Panc1 (cell line): ENCODE measurements at regions not wholly inside any gene's neighbourhood (a gene's known extent, or its start where the extent isn't known, plus 50 kb on each side); places are given as distances from the start of the nearest gene placed in this dataset.

Source experiments
- ATAC-seq: fragments of 200-7000 bp; cut with Tn5 transposase; 2 replicates; pipeline ENCODE4 v1.9.1; 2020; ENCODE audit warnings: mild to moderate bottlenecking, moderate library complexity
- BruUV-seq: library from RNA; stranded (reverse); fragments of 400-500 nt; replicated peaks from 2 replicates; lab custom pipeline; 2021; lab: Mats Ljungman, UMichigan
- CTCF ChIA-PET: fragments of 300-600 bp; sonication (Branson Sonifier 250); formaldehyde crosslinking; loops from one replicate; lab custom pipeline; 2022; ENCODE audit warnings: antibody characterized with exemption; lab: Charles Lee
- POLR2A ChIA-PET: fragments of 300-600 bp; sonication (Branson Sonifier 250); formaldehyde crosslinking; loops from one replicate; lab custom pipeline; 2022; ENCODE audit warnings: antibody characterized with exemption; lab: Charles Lee
- DNase-seq: peaks from one replicate; pipeline ENCODE4 v3.0.0-alpha.2; 2010; ENCODE audit warnings: low read depth, low spot score
- H3K27ac ChIP-seq: 2 replicates; pipeline ENCODE4 v1.5.1; 2011; ENCODE audit warnings: mild to moderate bottlenecking, low read length, inconsistent platforms
- H3K27me3 ChIP-seq: fragments of 200-500 bp; sonication (Bioruptor generic); 2 replicates; pipeline ENCODE4 v1.6.0; 2014; ENCODE audit warnings: low read length, inconsistent platforms; ENCODE audit not compliant: control insufficient read depth, insufficient read depth
- H3K36me3 ChIP-seq: fragments of 200-500 bp; sonication (Bioruptor generic); 2 replicates; pipeline ENCODE4 v1.5.1; 2014; ENCODE audit warnings: inconsistent platforms, mild to moderate bottlenecking, low read length, moderate library complexity; ENCODE audit not compliant: control insufficient read depth, insufficient read depth
- H3K4me1 ChIP-seq: 2 replicates; pipeline ENCODE4 v1.5.1; 2011; ENCODE audit warnings: inconsistent platforms, mild to moderate bottlenecking, low read length, moderate library complexity; ENCODE audit not compliant: control insufficient read depth, insufficient read depth
- H3K4me3 ChIP-seq, 2 experiments: 2 replicates each; pipeline ENCODE4 v1.5.1; 2011 to 2012; ENCODE audit warnings: low read depth in 2 of 2, low read length in 2 of 2, mild to moderate bottlenecking in 2 of 2, inconsistent platforms in 1 of 2, moderate library complexity in 1 of 2
- H3K9me3 ChIP-seq: fragments of 200-500 bp; sonication (Bioruptor generic); 2 replicates; pipeline ENCODE4 v1.5.1; 2014; ENCODE audit warnings: low read depth, mild to moderate bottlenecking, inconsistent platforms, low read length, moderate library complexity; ENCODE audit not compliant: control insufficient read depth, insufficient read depth
- POLR2AphosphoS5 ChIP-seq: IDR thresholded peaks from 2 replicates; pipeline ENCODE4 v1.6.1; 2012; ENCODE audit warnings: mild to moderate bottlenecking, low read depth, low read length, moderate library complexity
- REST ChIP-seq, 2 experiments: IDR thresholded peaks; 2 replicates each; pipeline ENCODE4 v1.6.1; 2011 to 2012; ENCODE audit warnings: low read depth in 2 of 2, control low read depth in 1 of 2, low read length in 1 of 2, mild to moderate bottlenecking in 1 of 2, moderate library complexity in 1 of 2; ENCODE audit not compliant: insufficient read depth in 1 of 2
- SIN3A ChIP-seq: IDR thresholded peaks from 2 replicates; pipeline ENCODE4 v1.6.1; 2012; ENCODE audit warnings: low read depth, mild to moderate bottlenecking, low read length, moderate library complexity, borderline replicate concordance; ENCODE audit not compliant: insufficient read depth
- TCF7L2 ChIP-seq: IDR thresholded peaks from 2 replicates; pipeline ENCODE4 v1.6.1; 2011; ENCODE audit warnings: mild to moderate bottlenecking, low read depth, low read length, inconsistent platforms
- in situ Hi-C: cut with HindIII; loops from 2 replicates; pipeline ENCODE4 v1.10.0; 2016; ENCODE audit warnings: low sequenced_read_pairs, low pct_unique_long_range_greater_than_20kb
- intact Hi-C: fragments of 100-400 bp; cut with micrococcal nuclease; formaldehyde crosslinking; loops from one replicate; pipeline ENCODE4 v1.10.0; 2022; ENCODE audit not compliant: unreplicated experiment
- TF ChIP-seq, protein P1 (sequence below): fragments of 450-650 bp; IDR thresholded peaks from 2 replicates; pipeline ENCODE4 v1.5.1; 2017; ENCODE audit warnings: mild to moderate bottlenecking

DNA sequence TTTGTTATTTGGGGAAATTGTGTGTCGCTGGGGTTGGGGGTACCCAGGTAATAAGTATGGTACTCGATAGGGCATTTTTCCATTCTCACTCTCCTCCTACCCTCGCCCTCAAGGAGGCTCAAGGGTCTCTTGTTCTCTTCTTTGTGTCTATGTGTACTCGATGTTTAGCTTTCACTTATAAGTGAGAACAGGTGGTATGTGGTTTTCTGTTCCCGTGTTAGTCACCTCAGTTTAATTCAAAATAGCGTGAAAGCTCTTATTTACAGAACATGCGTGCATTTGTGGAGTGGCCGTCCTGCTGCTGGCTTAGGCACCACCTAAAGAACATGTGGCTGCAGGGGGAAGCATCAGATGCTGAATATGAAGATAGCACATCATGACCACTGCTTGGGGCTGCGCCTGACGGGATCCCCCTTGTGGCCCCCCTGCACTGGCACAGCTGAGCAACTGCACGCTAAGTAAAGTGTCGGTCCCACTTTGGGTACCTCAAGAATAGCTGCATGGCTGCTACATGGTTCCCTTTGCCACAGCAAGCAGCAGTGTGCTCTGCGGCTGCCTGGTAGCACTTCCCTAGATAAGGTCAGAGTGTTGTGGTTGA is 569.0 kb downstream of the DCDC2C start:
- ATAC-seq, result no peak
- intact Hi-C loops (no loop called here), in situ Hi-C loops (no loop called here)
- Histone ChIP-seq H3K27ac (no peak overlapping the region), H3K4me3 (no peak overlapping the region), H3K9me3 (no peaks in the 10 kb centered on the region), H3K27me3 (no peaks in the 10 kb centered on the region), H3K36me3 (no peaks in the 10 kb centered on the region), H3K4me1 (no peaks in the 10 kb centered on the region)
- DNase-seq, result no peak
- ChIA-PET POLR2A (no interaction called here), CTCF (no interaction called here)
- TF ChIP-seq REST (IDR thresholded peaks at IDR 0.05; ENCODE audit: insufficient read depth in 1 of 2, low read depth in 2 of 2, low read length in 1 of 2), result no peak
- no peak for TF ChIP-seq TCF7L2
- TF ChIP-seq, protein P1, sequence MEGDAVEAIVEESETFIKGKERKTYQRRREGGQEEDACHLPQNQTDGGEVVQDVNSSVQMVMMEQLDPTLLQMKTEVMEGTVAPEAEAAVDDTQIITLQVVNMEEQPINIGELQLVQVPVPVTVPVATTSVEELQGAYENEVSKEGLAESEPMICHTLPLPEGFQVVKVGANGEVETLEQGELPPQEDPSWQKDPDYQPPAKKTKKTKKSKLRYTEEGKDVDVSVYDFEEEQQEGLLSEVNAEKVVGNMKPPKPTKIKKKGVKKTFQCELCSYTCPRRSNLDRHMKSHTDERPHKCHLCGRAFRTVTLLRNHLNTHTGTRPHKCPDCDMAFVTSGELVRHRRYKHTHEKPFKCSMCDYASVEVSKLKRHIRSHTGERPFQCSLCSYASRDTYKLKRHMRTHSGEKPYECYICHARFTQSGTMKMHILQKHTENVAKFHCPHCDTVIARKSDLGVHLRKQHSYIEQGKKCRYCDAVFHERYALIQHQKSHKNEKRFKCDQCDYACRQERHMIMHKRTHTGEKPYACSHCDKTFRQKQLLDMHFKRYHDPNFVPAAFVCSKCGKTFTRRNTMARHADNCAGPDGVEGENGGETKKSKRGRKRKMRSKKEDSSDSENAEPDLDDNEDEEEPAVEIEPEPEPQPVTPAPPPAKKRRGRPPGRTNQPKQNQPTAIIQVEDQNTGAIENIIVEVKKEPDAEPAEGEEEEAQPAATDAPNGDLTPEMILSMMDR, result no peak
- no peak for TF ChIP-seq POLR2AphosphoS5
- no peak for TF ChIP-seq SIN3A
- no TSS peak for BruUV-seq

DNA sequence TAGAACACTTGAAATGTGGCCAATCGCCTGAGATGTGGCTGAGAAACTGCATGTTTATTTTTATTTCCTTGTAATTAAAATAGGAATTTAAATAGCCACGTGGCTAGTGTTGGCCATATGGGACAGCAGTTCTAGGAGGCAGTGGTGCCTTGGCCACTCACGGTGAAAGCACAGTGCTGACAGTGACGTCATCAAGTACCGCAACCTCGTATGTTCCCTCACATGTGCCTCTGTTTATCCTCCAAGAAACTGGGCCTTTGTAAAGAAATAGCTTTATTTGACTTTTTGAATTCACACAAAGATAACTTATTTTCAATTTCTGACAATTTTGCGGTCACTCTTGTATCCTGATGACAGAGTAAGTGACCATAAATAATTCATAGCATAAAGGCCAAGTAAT is 575.0 kb downstream of the DCDC2C start:
- TF ChIP-seq SIN3A, result no peak
- no peak for TF ChIP-seq REST (IDR thresholded peaks at IDR 0.05; ENCODE audit: insufficient read depth in 1 of 2, low read depth in 2 of 2, low read length in 1 of 2)
- no peak for TF ChIP-seq POLR2AphosphoS5
- TF ChIP-seq TCF7L2, result no peak
- TF ChIP-seq, protein P1, result no peak
- no peaks in the 10 kb centered on the region; the same call in 1 of the 2 replicates for H3K36me3 ChIP-seq
- intact Hi-C loops, result no loop called here
- ATAC-seq (no peak), DNase-seq (no peak)
- H3K4me3 ChIP-seq, result no peak overlapping the region
- no peaks in the 10 kb centered on the region for H3K27me3 ChIP-seq
- ChIA-PET POLR2A (no interaction called here), CTCF (no interaction called here)
- no peak overlapping the region for H3K27ac ChIP-seq
- no peaks in the 10 kb centered on the region for H3K4me1 ChIP-seq
- no peaks in the 10 kb centered on the region for H3K9me3 ChIP-seq
- in situ Hi-C loops, result no loop called here
- no TSS peak for BruUV-seq
